HG02973 (cell line): ENCODE measurements at regions not wholly inside any gene's neighbourhood (a gene's known extent, or its start where the extent isn't known, plus 50 kb on each side); places are given as distances from the start of the nearest gene placed in this dataset.

Source experiments
- ATAC-seq: cut with Tn5 transposase; IDR thresholded peaks from one replicate; pipeline ENCODE4 v1.9.1; 2021; ENCODE audit warnings: moderate library complexity; ENCODE audit not compliant: unreplicated experiment

DNA sequence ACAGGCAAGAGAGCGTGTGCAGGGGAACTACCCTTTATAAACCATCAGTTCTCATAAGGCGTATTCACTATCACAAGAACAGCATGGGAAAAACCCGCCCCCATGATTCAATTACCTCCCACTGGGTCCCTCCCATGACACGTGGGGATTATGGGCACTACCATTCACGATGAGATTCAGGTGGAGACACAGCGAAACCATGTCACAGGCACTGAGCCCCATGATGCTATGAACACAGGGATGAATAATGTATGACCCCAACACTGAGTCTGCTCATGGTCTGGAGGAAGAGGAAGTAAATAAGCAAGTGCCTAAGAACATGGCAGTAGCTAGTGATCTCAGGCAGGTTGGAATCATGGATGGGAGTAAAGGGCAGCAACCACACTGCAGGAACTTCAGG, 281.0 kb upstream of the ZNF462 start:
- no peak for ATAC-seq

DNA sequence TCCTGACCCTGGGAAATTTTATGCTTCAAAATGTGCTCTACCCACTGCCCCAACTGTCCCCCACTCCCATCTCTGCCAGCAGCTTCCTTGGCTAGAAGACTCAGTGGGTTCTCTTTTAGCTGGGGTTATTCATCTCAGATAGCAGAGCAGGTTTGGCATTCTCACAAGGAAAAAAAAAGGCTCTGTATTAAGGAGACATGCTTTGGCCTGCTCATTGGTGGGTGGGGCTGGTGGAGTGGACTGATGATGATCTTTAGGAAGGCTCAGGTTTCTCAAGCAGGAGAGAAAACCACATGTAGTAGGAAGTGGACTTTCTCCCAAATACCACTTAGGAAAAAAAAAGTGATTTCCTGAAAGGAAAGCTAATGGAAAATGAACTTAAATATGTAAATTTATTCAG, 279.2 kb upstream of the ZNF462 start:
- ATAC-seq, result no peak

DNA sequence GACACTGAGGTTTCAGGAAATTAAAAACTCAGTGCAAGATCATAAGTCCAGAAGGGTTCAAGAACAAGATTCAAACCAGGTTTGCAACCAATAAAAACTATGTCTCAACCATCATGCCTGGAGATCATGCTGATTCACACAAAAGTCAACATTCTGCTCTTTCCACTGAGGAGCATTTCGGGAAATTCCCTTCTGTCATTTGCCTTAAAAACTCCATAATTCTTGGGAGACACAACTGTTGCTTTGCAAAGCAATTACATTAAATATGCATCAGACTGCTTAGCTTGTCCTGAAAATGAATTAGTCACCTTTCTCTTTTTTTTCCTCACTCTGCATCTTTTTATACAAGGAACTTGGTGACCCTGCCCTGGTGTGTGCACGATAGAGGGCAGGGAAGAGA, 275.9 kb upstream of the ZNF462 start:
- no peak for ATAC-seq

DNA sequence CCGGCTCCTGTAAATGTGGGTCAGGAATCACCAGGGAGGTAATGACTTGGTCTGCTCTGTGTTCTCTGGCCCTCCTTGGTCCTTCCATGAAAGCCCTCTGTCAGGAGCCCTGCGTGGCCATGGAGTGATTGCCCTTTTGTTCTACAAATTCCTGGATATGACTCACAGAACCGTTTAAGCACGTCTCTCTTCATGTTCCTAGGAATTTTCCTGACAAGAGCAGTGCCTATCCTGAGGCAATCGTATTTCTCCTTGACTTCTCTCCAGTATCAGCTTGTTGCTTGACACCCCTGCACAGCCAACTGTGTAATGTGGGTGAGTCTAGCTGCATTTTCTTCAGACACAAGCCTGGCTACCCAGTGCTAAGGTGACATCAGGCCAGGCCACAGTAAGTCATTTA, 274.3 kb upstream of the ZNF462 start:
- ATAC-seq, result no peak

DNA sequence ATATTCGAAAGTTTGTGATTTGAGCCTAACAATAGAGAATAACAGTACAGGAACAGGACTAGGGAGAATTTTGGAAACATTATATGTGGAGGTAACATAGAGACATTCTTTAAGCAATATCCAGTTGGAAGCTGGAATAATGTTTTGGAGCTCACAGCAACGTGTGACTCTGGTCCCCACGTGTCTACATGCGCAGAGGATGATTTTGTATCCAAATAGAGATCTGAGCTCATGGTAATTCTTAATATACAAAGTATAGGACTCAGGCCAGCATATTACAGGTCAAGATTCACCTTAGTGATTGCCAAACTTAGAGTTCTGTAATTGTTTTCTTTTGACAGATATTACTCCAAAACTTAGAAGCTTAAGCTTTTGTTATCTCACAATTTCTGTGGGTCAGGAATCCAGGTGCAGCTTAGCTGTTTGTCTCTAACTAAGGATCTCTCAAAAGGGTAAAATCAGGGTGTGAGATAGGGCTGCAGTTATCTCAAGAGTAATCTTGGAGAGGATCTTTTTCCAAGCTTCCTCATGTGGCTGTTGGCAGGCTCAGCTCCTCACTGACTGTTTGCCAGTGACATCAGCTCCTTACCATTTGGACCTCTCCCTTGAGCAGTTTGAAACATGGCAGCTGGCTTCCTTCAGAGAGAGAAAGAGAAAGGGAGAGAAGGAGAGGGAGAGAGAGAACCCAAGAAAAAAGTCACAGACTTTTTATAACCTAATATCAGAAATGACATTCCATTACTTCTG, 272.0 kb upstream of the ZNF462 start:
- no peak for ATAC-seq

DNA sequence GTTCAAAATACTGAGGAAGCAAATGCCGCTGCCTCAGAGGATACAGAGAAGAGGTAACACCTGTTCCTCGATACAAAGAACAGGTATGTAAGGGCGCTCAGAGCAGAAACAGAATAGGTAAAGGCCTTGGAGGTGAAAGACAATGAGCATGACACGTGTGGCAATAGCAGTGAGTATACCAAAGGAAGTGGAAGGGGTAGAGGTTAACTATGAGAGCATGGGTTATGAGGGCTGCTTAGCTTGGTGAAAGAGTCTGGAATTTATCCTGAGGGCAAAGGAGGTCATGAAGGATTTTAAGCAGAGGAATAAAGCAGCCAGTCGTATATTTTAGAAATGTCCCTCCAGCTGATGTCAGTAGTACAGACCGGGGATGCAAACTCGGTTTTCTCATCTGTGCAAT, 269.8 kb upstream of the ZNF462 start:
- ATAC-seq, result no peak

DNA sequence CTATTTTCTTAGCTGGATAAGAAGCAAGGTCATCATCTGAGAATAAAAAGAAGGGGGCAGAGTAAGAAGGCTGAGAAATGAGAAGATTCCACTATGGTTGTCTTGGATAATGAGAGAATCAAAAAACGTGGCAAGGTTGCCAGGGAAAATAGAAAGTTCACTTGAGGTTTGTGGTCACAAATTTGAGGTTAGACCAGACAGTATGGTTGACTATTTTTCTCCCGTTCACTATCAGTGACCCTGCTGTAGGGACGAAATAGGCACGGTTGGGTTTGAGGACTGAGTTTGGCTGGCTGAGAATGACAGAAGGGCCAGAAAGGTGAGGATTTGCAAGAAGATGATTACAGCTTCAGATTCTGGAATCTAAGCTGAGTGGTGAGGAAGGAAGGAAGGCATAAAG, 266.0 kb upstream of the ZNF462 start:
- ATAC-seq, result no peak

DNA sequence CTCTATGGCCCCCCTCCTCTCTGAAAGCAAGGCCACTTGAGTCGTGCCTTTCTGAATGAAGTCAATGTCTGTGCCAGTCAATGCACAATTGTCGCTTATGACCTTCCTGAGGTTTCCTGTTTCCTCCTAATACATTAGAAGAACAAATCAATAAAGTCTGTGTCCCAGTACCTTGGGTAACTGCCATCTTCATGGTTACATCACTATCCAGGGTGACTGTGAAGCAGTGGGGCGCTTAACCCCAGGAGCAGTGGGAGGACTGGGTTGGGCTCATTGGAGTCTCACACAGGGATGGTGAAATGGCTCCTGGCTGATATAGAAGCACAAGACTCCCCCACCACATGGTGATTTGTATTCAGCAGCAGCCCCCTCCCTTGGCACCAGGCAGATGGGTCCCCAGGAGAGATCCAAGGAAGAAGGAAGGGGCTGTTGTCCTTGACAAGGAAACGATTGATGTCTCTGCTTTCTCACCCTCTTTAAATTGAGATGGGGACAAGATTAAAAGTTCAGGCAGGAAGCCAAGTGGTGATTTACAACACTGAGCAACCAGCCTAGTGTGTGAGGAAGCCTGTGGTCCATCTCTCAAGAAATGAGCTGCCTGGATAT, 261.9 kb upstream of the ZNF462 start:
- ATAC-seq, result no peak

DNA sequence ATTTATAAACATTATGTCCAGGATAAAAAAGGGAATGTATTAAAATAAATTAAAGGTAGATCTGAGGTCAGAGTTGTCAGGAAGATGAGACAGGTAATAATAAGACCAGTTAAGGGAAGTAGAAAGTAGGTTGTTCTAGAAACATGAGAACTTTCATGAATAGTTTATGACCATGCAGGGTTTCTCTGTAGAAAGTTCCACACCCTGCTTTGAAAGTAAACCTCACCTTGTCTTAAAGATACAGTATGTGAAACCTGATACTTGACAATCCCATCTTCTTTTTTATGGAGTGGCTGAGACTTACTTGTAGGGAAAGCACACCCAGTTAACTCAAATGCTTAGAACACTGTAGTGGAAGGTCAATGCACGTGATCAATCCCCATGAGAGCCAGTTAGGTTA, 260.6 kb upstream of the ZNF462 start:
- no peak for ATAC-seq

DNA sequence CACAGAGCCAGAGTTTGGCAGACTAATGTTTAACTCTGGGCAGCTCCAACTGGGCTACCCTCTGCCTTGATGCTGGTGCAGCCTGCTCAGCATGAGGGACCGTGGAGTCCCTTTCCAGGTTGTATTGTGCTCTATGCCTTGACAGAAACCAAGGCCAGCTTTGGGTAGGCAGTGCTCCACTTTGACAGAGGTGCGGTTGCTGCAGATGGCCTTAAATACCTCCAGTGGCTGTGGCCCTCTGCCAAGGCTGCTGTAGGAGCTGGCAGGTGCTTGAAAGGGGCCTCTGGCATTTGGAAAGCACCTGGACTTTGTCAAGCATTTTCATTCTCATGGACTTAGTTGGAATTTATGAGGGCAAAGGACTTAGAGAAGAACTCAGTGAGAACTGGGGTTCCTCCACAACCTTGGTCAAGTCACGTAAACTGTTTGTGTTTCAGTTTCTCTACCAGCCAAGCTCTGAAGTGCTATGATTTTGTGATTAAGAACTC, 249.7 kb upstream of the ZNF462 start:
- ATAC-seq, result no peak

DNA sequence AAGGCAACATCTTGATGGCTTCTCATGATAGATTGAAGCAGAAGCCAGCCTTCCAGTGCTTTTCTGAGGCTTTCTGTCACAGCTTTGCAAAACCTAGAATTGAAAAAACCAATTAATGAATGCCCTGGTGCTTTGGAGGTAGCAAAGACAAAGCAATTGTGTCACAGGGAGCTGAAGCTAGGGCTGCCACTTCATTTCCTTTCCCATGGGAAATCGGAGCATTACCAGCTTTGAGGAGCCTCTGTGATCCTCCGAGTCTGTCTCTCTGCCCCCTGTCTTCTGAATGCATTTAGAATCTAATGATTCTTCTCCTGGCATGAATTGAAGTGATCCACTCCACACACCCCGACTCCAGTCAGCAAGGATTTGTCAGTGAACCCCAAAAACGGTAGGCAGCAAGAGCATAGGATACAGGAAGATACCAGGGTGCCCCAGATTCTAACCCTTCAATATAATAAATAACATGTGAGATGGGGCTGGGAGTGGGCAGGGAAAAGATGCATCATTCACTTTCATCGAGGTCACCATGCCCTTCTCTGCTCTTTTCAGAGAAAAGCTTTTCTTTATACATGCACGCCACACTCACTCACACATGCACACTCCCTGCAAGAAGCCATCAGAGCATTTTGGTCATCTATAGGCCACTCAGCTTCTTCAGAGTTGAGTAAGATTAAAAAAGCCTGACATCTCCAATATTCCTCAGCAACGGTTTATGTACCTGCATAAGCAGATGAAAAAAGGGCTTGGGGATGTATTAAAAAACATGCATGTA, 247.7 kb upstream of the ZNF462 start:
- no peak for ATAC-seq

DNA sequence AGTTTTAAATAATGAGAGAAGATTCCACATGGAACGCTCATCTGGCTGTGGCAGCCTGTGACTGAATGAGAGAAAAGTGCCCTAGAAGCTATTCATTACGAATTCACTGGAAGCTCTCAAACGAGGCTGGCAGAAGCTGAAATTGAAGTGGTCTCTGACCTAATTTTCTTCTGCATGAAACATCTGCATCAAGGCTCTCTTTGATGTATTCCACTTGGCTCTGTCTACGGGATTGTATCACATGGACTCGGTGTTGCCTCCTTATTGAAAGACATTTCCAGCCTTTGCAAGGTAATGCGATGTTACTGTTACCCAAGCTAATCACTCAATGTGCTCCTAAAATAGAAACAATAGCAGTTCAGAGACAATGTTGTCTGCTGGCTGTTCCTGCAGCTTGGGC, 246.9 kb upstream of the ZNF462 start:
- ATAC-seq, result no peak

DNA sequence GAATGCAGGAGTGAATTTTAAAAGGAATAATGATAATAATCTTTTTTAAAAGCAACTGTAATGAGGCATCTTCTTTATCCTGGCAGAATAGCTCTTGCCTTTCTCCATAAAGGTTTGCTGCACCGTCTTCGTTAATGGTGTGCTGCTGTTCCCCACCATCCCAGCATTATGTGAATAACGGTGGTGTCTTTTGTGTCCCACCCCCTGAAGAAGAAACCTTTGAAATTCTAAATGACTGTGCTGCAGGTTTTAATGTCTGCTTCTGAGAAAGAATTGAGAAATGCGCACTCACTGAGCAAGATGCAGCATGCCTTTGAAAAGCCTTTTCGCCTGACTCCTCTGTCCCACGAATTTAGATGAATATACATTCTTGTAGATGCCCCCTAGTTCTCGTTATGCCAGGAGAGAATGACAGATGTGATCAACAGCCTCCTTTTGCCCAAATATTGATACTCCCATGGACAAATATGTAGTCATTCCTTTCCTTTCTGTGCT, 246.1 kb upstream of the ZNF462 start:
- ATAC-seq, result no peak

DNA sequence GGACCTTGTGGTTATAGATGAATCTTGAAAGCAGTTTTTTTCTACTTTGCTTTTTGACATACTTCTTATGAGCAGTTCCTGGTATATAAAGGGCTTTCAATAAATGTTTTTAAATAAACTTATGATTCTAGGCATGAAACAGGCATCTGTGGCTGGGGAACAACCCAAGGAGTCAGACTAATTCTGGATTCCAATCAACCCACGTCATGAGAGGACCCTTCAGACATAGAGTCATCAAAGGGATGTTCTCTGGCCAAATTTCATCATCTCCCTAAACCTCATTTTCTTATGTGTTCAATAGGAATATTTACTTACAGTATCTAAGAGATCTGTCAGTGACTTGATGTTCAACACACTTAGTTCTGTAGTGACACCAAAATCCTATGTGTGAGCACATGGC, 243.8 kb upstream of the ZNF462 start:
- no peak for ATAC-seq

DNA sequence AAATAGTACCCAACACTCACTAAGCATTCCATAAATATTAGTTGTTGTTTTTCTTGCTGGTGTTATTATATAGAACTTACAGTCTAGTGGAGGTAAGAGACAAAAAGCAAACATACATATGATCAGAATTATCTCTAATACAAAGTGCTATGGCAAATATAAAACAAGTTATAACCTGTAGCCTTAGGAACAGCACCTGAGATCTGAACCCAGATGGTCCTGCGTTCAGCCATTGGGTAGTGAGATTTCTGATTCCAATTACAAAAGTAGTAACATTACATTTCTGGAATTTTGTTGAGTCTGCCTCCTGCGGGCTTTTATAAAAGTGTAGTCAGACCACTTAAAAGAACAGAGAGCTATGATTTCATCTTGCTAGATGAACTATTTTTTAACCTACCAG, 242.9 kb upstream of the ZNF462 start:
- ATAC-seq, result no peak

DNA sequence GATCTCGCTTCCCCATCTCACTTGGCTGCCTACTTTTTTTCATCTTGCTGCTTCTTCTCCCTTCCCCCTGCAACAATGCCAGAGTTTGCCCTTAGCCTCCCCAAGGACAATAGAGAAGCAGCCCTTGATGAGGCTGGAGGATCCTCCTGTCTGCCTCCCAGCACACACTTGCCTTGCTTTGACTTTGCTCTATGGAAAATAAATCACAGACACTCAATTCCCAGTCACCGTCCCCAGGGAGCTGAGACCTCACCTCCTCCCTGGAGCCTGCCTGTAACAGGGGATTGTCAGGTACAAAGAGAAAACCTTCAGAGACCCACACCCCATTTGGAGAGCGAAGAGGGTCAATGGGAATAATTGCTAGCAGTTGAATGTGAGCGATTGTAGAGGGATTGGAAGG, 242.1 kb upstream of the ZNF462 start:
- ATAC-seq, result no peak

DNA sequence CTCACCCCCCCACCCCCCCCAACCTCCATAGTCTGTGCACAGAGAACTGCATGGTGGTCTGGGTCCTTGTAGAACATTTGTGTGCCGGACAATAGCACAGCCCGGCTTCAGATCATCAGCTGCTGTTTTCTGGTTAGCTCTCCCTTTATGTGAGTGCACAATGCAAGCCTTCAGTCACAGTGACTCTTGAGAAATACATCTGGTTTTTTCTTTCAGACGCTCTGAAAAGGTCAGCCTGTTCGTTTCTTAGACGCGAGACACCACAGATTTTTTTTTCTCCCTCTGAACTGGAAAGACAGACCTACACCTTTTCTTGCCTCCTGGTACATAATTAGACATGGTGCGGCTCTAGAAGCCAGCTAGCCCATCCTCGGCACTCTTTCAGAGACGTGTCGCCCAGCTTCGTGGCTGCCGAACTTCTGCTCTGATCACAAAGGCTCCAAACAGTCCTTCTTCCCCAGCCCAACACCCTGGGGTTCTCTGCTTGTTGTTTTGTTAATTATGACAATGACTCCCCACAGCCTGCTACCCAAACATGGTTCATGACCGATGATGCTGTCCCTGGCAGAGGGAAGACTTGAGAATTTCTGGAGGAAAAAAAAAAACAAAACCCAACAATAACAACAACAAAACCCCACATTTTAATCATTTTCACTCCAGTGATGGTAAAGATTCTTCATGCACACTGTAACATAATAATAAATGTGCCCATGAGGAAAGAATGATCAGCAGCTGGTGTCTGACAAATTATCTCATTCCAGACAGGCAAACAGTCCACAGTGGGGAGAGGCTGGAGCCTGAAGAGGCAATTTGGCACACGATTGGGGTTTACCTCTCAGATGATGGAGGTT, 241.4 kb upstream of the ZNF462 start:
- no peak for ATAC-seq

DNA sequence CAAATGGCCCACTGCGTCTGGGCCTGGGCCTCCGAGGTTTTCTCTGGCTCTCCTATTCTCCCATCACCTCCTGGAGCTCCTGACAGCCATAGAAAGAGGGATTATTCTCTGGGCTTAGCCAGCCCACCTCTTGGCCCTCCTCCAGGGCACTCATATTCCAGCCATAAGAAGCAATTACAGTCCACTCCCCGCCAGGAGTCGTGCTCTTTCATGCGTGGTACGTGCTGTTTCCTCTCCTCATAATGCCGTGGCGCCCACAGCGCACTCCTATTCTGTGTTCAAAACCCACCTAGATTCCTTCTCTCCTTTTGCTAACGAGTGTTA, 240.8 kb upstream of the ZNF462 start:
- ATAC-seq, result no peak

DNA sequence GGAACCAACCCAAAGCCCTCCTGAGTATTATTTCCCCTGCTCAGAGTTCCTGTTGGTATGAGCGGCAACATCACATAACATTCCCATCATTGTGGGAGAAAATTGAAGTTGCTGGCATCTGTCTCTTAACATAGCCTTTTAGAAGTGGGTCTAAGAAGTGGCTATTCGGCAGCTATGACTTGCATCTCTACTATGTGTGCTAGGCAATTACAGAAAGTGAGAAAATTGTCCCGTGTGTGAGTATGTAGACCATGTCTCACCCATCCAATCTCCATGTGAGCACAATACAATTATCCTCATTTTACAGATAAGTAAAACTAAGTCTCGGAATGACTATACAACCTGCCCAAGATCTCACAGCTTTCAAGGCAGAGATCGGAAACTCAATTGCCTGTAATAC, 239.4 kb upstream of the ZNF462 start:
- ATAC-seq, result no peak

DNA sequence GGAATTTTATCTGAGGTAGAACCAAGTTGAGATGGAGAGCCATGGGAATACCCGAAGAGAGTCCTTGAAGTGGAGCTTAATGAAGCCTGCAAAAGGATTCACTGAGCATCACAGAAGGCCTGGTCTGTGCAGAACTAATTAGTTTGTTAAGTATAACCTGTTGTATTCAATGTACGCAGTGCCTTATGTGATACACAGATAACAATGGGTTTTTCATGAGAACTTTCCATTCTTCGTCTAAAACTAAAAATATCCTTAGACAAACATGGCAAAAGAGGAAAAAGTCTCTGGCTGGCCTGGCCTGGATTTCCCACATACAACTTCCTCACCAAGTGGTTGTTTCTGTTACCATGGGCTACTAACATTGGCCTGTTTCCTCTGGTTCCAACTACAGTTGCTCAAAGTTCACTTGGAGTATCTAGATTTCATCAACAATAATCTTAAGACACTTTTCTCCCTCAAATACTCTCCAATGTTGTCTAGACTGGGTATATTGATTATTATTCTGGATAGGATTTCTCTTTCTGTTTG, 237.6 kb upstream of the ZNF462 start:
- ATAC-seq, result no peak

DNA sequence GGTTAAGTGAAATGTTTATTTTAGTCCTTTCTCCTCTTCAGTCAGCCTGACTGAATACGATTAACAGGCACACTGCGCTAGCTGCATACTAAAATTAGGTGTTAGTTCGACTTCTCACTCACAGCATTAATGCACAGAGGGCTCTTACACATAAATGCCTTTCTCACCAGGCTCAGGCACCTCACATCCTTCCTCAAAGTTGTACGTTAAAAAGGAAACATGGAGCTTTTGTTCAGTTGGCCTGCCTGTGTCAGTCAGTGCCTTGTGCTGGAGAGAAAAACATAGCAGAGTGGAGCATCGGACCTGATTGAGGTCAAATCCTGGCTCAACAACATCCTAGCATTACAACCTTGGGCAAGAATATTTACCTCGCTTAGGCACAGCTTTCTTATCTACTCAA, 236.0 kb upstream of the ZNF462 start:
- ATAC-seq, result no peak
